ENCODE measurements at regions not wholly inside any gene's neighbourhood (a gene's known extent, or its start where the extent isn't known, plus 50 kb on each side); places are given as distances from the start of the nearest gene placed in this dataset.

DNA sequence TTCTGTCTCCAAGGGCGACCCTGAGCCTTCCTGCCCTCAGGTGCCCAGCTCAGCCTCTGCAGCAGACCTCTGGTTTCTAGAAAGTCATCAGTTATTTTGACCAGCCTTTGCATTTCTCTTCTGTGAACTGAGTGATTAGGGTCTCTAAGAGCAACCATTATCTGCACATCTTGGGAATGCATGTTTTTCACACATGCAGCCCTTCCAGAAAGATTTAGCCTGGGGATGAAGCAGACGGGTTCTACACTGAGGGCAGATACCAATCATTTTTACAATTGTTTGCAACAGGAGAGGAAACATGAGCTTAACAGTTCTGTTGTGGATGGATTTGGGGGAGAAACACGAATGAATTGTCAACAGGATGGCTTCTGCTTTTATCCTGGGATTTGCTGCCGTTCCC is 90.1 kb upstream of the PITX1 start:
- TF ChIP-seq, protein P1, sequence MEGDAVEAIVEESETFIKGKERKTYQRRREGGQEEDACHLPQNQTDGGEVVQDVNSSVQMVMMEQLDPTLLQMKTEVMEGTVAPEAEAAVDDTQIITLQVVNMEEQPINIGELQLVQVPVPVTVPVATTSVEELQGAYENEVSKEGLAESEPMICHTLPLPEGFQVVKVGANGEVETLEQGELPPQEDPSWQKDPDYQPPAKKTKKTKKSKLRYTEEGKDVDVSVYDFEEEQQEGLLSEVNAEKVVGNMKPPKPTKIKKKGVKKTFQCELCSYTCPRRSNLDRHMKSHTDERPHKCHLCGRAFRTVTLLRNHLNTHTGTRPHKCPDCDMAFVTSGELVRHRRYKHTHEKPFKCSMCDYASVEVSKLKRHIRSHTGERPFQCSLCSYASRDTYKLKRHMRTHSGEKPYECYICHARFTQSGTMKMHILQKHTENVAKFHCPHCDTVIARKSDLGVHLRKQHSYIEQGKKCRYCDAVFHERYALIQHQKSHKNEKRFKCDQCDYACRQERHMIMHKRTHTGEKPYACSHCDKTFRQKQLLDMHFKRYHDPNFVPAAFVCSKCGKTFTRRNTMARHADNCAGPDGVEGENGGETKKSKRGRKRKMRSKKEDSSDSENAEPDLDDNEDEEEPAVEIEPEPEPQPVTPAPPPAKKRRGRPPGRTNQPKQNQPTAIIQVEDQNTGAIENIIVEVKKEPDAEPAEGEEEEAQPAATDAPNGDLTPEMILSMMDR (IDR thresholded peaks at IDR 0.05): no peak
- TF ChIP-seq POLR2A (IDR thresholded peaks at IDR 0.05) (no peak), EP300 (IDR thresholded peaks at IDR 0.05) (no peak)
